ENCODE measurements at regions not wholly inside any gene's neighbourhood (a gene's known extent, or its start where the extent isn't known, plus 50 kb on each side); places are given as distances from the start of the nearest gene placed in this dataset.

- TF ChIP-seq GATA2 (IDR thresholded peaks at IDR 0.05; ENCODE audit: low read depth, low read length): no peak
- no peak for TF ChIP-seq GATA3 (IDR thresholded peaks at IDR 0.05; ENCODE audit: low read depth, low read length)
Measured at GRCh38 chr3:82078246-82078645, 316.8 kb upstream of the GBE1 start.
